Lung (tissue), 11 donors: ENCODE measurements at regions not wholly inside any gene's neighbourhood (a gene's known extent, or its start where the extent isn't known, plus 50 kb on each side); places are given as distances from the start of the nearest gene placed in this dataset.

ENCODE experiments used
- ATAC-seq: fragments of 200-7000 bp; cut with Tn5 transposase; one replicate; pipeline ENCODE4 v1.9.1; 2020; ENCODE audit warnings: moderate number of reproducible peaks; ENCODE audit not compliant: insufficient read depth, low FRiP score
- DNase-seq, 3 donors: peaks; one replicate each; pipeline ENCODE4 v3.0.0-alpha.2; 2013 to 2017
- H3K27ac ChIP-seq, 2 donors: one replicate each; pipeline ENCODE4 v1.5.1; 2013; ENCODE audit warnings: mild to moderate bottlenecking in 2 of 2, moderate library complexity in 2 of 2, control low read depth in 1 of 2, inconsistent platforms in 1 of 2, low read depth in 1 of 2, low read length in 1 of 2
- H3K27me3 ChIP-seq, 3 donors: one replicate each; pipeline ENCODE4 v1.5.1; 2013; ENCODE audit warnings: low read length in 2 of 3; ENCODE audit not compliant: control insufficient read depth in 3 of 3, insufficient read depth in 3 of 3
- H3K36me3 ChIP-seq, 4 donors: one replicate each; pipeline ENCODE4 v1.5.1; 2013; ENCODE audit warnings: low read length in 4 of 4, mild to moderate bottlenecking in 1 of 4, moderate library complexity in 1 of 4; ENCODE audit not compliant: control insufficient read depth in 4 of 4, insufficient read depth in 4 of 4
- H3K4me1 ChIP-seq, 5 donors: one replicate each; pipeline ENCODE4 v1.5.1; 2013; ENCODE audit warnings: low read length in 5 of 5, mild to moderate bottlenecking in 2 of 5, moderate library complexity in 1 of 5; ENCODE audit not compliant: control insufficient read depth in 5 of 5, insufficient read depth in 5 of 5
- H3K4me3 ChIP-seq: one replicate; pipeline ENCODE4 v1.5.1; 2013; ENCODE audit warnings: mild to moderate bottlenecking, control low read depth, moderate library complexity
- H3K9ac ChIP-seq, 2 donors: one replicate each; pipeline ENCODE4 v1.5.1; 2013; ENCODE audit warnings: low read length in 2 of 2, control low read depth in 1 of 2; ENCODE audit not compliant: insufficient read depth in 1 of 2
- H3K9me3 ChIP-seq, 4 donors: one replicate each; pipeline ENCODE4 v1.5.1; 2013; ENCODE audit warnings: low read length in 3 of 4, mild to moderate bottlenecking in 1 of 4, moderate library complexity in 1 of 4; ENCODE audit not compliant: control insufficient read depth in 4 of 4, insufficient read depth in 3 of 4
- CTCF ChIP-seq: IDR thresholded peaks from 2 replicates; pipeline ENCODE4 v1.5.1; 2012; ENCODE audit warnings: mild to moderate bottlenecking; ENCODE audit errors: control extremely low read depth, extremely low read depth
- WGBS, 2 donors: extraction: QIAGEN DNeasy Blood & Tissue Kit; methylation state at CpG; one replicate each; pipeline ENCODE4 v1.1.7; 2013; 5-methylcytosine and 5-hydroxymethylcytosine counted together
- donor health status: control.
- donor health status: control.
- donor health status: Bipolar disorder and iron deficiency.
- donor health status: healthy.
- donor health status: DM: yes; HTN: yes; CAD: no.

GRCh38 chr16:60031740-60032139 lies 1297.6 kb upstream of the GOT2 start:
- Histone ChIP-seq H3K4me1 (no peaks in the 10 kb centered on the region), H3K27ac (no peak overlapping the region), H3K4me3 (no peak overlapping the region), H3K9ac (no peak overlapping the region), H3K9me3 (peaks cover 0 to 6% (median under 1%) of the 10 kb centered on the region in 4 donors), H3K36me3 (no peaks in the 10 kb centered on the region), H3K27me3 (no peaks in the 10 kb centered on the region)
- 86 to 87% methylated on average over 1 of the region's 1 CpG for WGBS, 2 donors
- no peak for DNase-seq
- ATAC-seq = no peak
- TF ChIP-seq CTCF = no peak

GRCh38 chr16:60027351-60027750 lies 1293.2 kb upstream of the GOT2 start:
- no peaks in the 10 kb centered on the region for H3K4me1 ChIP-seq

GRCh38 chr16:60013076-60013475 lies 1279.0 kb upstream of the GOT2 start:
- Histone ChIP-seq H3K9ac (no peak overlapping the region), H3K9me3 (peaks cover 0 to 2% (median 0%) of the 10 kb centered on the region in 4 donors), H3K36me3 (no peaks in the 10 kb centered on the region), H3K27ac (no peak overlapping the region), H3K27me3 (no peaks in the 10 kb centered on the region), H3K4me1 (no peaks in the 10 kb centered on the region), H3K4me3 (no peak overlapping the region)
- ATAC-seq (no peak), DNase-seq (no peak)
- WGBS, 2 donors = 89 to 90% methylated on average over 8 of the region's 8 CpGs
- no peak for TF ChIP-seq CTCF

More at GRCh38 chr16:60027351-60027750, 1293.2 kb upstream of the GOT2 start:
- Histone ChIP-seq H3K36me3 (no peaks in the 10 kb centered on the region), H3K9me3 (peaks cover 0 to 3% (median 0%) of the 10 kb centered on the region in 4 donors), H3K9ac (no peak overlapping the region), H3K27ac (no peak overlapping the region), H3K27me3 (no peaks in the 10 kb centered on the region), H3K4me3 (no peak overlapping the region)
- DNase-seq (no peak), ATAC-seq (no peak)
- no peak for TF ChIP-seq CTCF

GRCh38 chr16:60001523-60001922 lies 1267.4 kb upstream of the GOT2 start:
- Histone ChIP-seq H3K4me1 (no peaks in the 10 kb centered on the region), H3K9ac (no peak overlapping the region), H3K36me3 (no peaks in the 10 kb centered on the region), H3K4me3 (no peak overlapping the region), H3K9me3 (peaks cover 0 to 2% (median 0%) of the 10 kb centered on the region in 4 donors), H3K27me3 (no peaks in the 10 kb centered on the region), H3K27ac (no peak overlapping the region)
- 65 to 82% methylated on average over 3 of the region's 3 CpGs for WGBS, 2 donors
- no peak for DNase-seq
- no peak for TF ChIP-seq CTCF
- ATAC-seq = no peak
